MM.1S (cell line): ENCODE measurements at regions not wholly inside any gene's neighbourhood (a gene's known extent, or its start where the extent isn't known, plus 50 kb on each side); places are given as distances from the start of the nearest gene placed in this dataset.

Experiments used
- DNase-seq: peaks from one replicate; pipeline ENCODE4 v3.0.0-alpha.2; 2015
- H2AFZ ChIP-seq: fragments of 300-600 bp; sonication (generic); 2 replicates; pipeline ENCODE4 v1.6.0; 2016; ENCODE audit warnings: antibody characterized with exemption, low read length
- H3F3A ChIP-seq: fragments of 300-600 bp; sonication (generic); 2 replicates; pipeline ENCODE4 v1.6.1; 2016; ENCODE audit warnings: mild to moderate bottlenecking, antibody characterized with exemption, low read length, moderate library complexity, mixed read lengths; ENCODE audit not compliant: insufficient read depth
- H3K27ac ChIP-seq: fragments of 300-600 bp; sonication (generic); 2 replicates; pipeline ENCODE4 v1.5.1; 2016; ENCODE audit warnings: mild to moderate bottlenecking, low read length
- H3K27me3 ChIP-seq: fragments of 300-600 bp; sonication (generic); replicated peaks from 2 replicates; pipeline ENCODE4 v1.6.0; 2016; ENCODE audit warnings: low read length; ENCODE audit not compliant: insufficient read depth
- H3K36me3 ChIP-seq: fragments of 300-600 bp; sonication (generic); replicated peaks from 2 replicates; pipeline ENCODE4 v1.6.1; 2016; ENCODE audit warnings: mild to moderate bottlenecking, low read length, mixed read lengths; ENCODE audit not compliant: insufficient read depth
- H3K4me1 ChIP-seq: fragments of 300-600 bp; sonication (generic); 2 replicates; pipeline ENCODE4 v1.6.1; 2016; ENCODE audit warnings: low read length, mixed read lengths
- H3K4me2 ChIP-seq: fragments of 300-600 bp; sonication (generic); 2 replicates; pipeline ENCODE4 v1.6.0; 2016; ENCODE audit warnings: low read depth, low read length
- H3K4me3 ChIP-seq: fragments of 300-600 bp; sonication (generic); 2 replicates; pipeline ENCODE4 v1.5.1; 2016; ENCODE audit warnings: low read length, mixed read lengths
- H3K79me2 ChIP-seq: fragments of 300-600 bp; sonication (generic); 2 replicates; pipeline ENCODE4 v1.6.1; 2016; ENCODE audit warnings: mixed run types, low read length, mixed read lengths
- H3K9ac ChIP-seq: fragments of 300-600 bp; sonication (generic); 2 replicates; pipeline ENCODE4 v1.6.1; 2016; ENCODE audit warnings: low read length, mixed read lengths
- H3K9me2 ChIP-seq: fragments of 300-600 bp; sonication (generic); replicated peaks from 2 replicates; pipeline ENCODE4 v1.6.1; 2016; ENCODE audit warnings: mild to moderate bottlenecking, low read length, mixed read lengths; ENCODE audit not compliant: insufficient read depth
- H3K9me3 ChIP-seq: fragments of 300-600 bp; sonication (generic); replicated peaks from 2 replicates; pipeline ENCODE4 v1.6.1; 2016; ENCODE audit warnings: mild to moderate bottlenecking, low read length, mixed read lengths; ENCODE audit not compliant: insufficient read depth
- H4K20me1 ChIP-seq: fragments of 300-600 bp; sonication (generic); 2 replicates; pipeline ENCODE4 v1.6.1; 2016; ENCODE audit warnings: mild to moderate bottlenecking, low read length, moderate library complexity, mixed read lengths; ENCODE audit not compliant: insufficient read depth
- CTCF ChIP-seq: fragments of 300-600 bp; sonication (generic); IDR thresholded peaks from 2 replicates; pipeline ENCODE4 v1.5.1; 2016; ENCODE audit warnings: antibody characterized with exemption, low read length, mixed read lengths
- EZH2 ChIP-seq: fragments of 300-600 bp; sonication (generic); optimal IDR thresholded peaks from 2 replicates; pipeline ENCODE3; 2017; ENCODE audit warnings: low read depth, mild to moderate bottlenecking, antibody characterized with exemption, low read length, mixed read lengths
- EZH2phosphoT487 ChIP-seq: fragments of 300-600 bp; sonication (generic); IDR thresholded peaks from 2 replicates; pipeline ENCODE4 v1.6.1; 2018; ENCODE audit warnings: antibody characterized with exemption, low read length

DNA sequence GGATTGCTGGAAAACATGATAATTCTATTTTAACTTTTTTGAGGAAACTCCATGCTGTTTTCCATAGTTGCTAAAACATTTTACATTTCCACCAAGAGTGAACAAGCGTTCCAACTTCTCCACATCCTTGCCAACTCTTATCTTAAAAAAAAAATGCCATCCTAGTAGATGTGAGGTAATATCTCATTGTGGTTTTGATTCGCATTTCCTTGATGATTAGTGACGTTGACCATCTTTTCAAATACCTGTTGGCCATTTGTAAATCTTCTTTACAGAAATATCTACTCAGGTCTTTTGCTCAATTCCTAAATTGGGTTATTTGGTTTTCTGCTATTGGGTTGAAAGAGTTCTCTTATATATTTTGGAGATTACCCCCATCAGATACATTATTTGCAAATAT is 77.4 kb upstream of the CLDN14 start:
- H4K20me1 ChIP-seq, result no peaks in the 10 kb centered on the region
- H3K36me3 ChIP-seq, result no peaks in the 10 kb centered on the region
- no peak overlapping the region for H3K4me2 ChIP-seq
- no peaks in the 10 kb centered on the region for H3F3A ChIP-seq
- no peak overlapping the region for H3K4me3 ChIP-seq
- H3K9ac ChIP-seq, result no peak overlapping the region
- no peak for DNase-seq
- no peaks in the 10 kb centered on the region for H3K79me2 ChIP-seq
- no peaks in the 10 kb centered on the region for H3K27me3 ChIP-seq
- H3K27ac ChIP-seq, result no peak overlapping the region
- no peaks in the 10 kb centered on the region for H3K4me1 ChIP-seq
- H3K9me3 ChIP-seq, result no peaks in the 10 kb centered on the region
- H3K9me2 ChIP-seq, result no peaks in the 10 kb centered on the region
- TF ChIP-seq CTCF, result no peak
- TF ChIP-seq EZH2, result no peak
- TF ChIP-seq EZH2phosphoT487, result no peak
- H2AFZ ChIP-seq, result no peak overlapping the region

GRCh38 chr21:36560933-36561575 is 81.1 kb upstream of the CLDN14 start:
- TF ChIP-seq EZH2 (no peak), CTCF (no peak), EZH2phosphoT487 (no peak)
- no peak for DNase-seq

GRCh38 chr21:36563341-36563926 is 83.5 kb upstream of the CLDN14 start:
- Histone ChIP-seq H2AFZ (no peak overlapping the region), H3K9ac (no peak overlapping the region), H3K79me2 (no peaks in the 10 kb centered on the region), H3K27ac (no peak overlapping the region), H3K36me3 (no peaks in the 10 kb centered on the region), H3K27me3 (no peaks in the 10 kb centered on the region), H3K4me1 (no peaks in the 10 kb centered on the region), H4K20me1 (no peaks in the 10 kb centered on the region), H3K9me3 (no peaks in the 10 kb centered on the region), H3K4me3 (no peak overlapping the region), H3K9me2 (no peaks in the 10 kb centered on the region), H3F3A (no peaks in the 10 kb centered on the region), H3K4me2 (no peak overlapping the region)
- TF ChIP-seq CTCF, result no peak
- TF ChIP-seq EZH2phosphoT487, result no peak
- DNase-seq, result no peak

More at GRCh38 chr21:36560933-36561575, 81.1 kb upstream of the CLDN14 start:
- H3K9me2 ChIP-seq, result no peaks in the 10 kb centered on the region
- H3K9me3 ChIP-seq, result no peaks in the 10 kb centered on the region
- no peaks in the 10 kb centered on the region for H3F3A ChIP-seq
- H3K27ac ChIP-seq, result no peak overlapping the region
- H4K20me1 ChIP-seq, result no peaks in the 10 kb centered on the region
- H3K36me3 ChIP-seq, result no peaks in the 10 kb centered on the region
- no peaks in the 10 kb centered on the region for H3K27me3 ChIP-seq
- no peak overlapping the region for H3K4me3 ChIP-seq
- no peak overlapping the region for H3K9ac ChIP-seq
- no peak overlapping the region for H2AFZ ChIP-seq
- H3K4me1 ChIP-seq, result no peaks in the 10 kb centered on the region
- no peaks in the 10 kb centered on the region for H3K79me2 ChIP-seq
- no peak overlapping the region for H3K4me2 ChIP-seq
